ENCODE measurements at regions not wholly inside any gene's neighbourhood (a gene's known extent, or its start where the extent isn't known, plus 50 kb on each side); places are given as distances from the start of the nearest gene placed in this dataset.
A peak's percentile ranks its signal among the peaks of the same experiment; 100 is the strongest.

- no peak for DNase-seq
Observed at GRCh38 chr7:136057509-136057908, 80.3 kb upstream of the MTPN start.

GRCh38 chr7:136056651-136057231 lies 79.6 kb upstream of the MTPN start:
- DNase-seq = no peak

DNA sequence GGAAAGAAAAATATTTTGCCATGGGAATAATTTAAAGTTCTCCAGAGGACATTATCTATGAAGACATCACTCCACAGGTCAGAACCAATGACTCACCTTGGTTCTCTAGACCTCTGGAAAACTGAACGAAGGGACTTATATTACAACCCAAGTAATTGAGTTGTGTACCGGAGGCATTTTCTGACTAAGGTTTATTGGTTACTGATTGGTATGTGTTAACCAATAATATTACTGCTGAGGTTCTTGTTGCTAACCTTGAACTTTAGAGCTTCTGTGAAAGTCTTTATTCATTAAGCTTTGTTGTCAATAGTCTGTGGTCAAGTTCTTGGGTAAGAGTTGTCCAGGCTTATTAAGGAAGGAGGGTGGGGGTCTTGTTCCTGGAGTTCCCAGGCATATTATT lies 78.1 kb upstream of the MTPN start:
- DNase-seq = no peak

DNA sequence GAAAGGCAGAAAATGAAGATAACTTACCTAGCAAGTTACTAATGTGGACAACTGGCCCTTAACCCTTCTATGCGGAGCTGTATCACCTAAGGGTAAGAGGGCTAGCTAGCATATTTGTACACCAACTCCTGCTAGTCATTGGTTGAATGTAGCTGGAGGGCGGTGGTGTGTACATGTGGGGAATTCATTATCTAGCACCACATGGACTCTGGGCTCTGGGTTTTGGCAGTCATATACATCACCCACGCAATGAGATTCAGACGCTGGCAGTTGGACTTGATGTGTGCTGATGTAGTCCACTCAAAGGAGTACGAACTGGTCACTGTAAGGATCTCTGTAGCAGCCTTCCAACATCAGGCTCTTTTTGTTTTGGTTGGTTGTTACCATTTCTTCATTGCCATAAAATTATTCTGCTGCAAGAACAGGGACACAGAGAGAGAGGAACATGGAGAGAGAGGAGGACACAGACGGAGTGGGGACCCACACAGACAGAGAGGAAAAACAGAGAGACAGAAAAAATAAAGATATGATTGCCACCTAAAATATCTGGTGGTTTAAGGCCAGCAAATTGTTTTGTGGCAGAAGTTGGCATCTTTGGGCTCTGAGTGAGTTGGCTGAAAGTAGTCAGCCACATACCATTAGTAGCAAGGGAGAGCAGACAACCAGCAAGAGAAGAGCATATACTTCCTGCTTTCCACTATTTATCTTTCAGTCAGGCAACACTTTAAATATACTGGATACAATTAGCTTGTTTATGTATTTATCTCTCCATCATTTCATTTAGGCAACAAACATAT lies 76.7 kb upstream of the MTPN start:
- no peak for DNase-seq

- no peak for DNase-seq
Observed at GRCh38 chr7:136051203-136051928, 74.2 kb upstream of the MTPN start.

DNA sequence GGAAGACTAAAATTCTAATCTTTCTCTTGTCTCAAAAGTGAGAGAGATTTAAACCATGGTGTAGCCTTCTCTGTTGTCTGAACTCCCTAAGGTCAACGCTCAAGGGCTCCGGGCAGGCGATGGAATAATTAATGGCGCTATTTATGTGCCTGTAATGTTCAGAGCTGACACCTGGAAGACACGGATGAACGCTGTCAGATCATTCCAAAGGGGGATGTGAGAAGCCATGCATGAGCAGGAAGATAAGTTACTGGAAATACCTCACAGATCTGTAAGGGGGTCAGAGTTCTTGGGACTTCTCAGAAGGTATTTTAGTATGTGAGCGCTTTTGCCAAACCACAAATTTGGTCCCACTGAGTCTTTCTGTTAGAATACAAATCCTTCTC lies 73.3 kb upstream of the MTPN start:
- DNase-seq = no peak

DNA sequence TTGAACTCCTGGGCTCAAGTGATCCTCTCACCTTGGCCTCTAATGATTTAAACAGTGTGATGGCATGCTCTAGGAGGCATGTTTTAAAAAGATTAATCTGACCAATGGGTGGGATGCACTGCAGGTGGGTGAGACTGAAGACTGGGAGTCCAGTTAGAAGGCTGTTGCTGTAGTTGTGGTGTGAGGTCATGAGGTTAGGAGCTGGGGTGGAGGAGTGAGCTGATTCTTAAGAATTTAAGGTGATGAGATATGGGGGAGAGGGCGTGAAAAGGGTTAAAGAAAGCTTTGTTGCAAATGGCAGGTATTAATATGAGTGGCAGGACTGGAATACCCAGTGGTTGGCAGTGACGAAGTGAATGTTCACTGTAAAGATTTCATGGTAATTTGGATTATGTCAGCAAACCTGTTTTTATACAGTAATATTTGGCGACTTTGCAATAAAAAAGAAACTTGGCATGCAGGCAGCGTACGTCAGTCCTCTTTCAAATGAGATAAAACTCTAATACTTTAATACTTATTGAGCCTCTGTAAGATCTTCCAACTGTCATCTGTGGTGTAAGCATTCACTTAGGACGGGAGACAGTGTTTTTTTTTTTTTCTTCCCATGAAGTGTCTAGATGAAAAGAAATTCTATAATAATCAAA lies 72.8 kb upstream of the MTPN start:
- no peak for DNase-seq

- DNase-seq = no peak
Observed at GRCh38 chr7:136049117-136049516, 72.0 kb upstream of the MTPN start.

DNA sequence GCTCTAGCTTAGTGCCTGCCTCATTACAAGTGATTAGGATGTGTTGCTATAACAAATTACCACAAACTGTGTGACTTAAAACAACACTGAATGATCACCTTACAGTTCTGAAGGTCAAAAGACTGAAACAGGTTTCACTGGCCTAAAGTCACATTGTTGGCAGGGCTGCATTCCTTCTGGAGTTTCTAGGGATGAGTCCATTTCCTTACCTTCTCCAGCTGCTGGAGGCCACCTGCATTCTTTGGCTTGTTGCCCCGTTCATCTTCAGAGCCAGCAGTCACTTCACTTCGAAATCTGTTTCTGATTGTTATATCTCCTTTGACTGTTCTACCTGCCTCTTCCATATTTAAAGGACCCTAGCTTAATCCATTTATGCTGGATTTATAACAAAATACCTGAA lies 69.4 kb upstream of the MTPN start:
- no peak for DNase-seq

GRCh38 chr7:136045992-136046391 lies 68.8 kb upstream of the MTPN start:
- DNase-seq = no peak

GRCh38 chr7:136045181-136045580 lies 68.0 kb upstream of the MTPN start:
- no peak for DNase-seq

GRCh38 chr7:136039577-136040345 lies 62.6 kb upstream of the MTPN start:
- no peak for DNase-seq

- DNase-seq = no peak
Observed at GRCh38 chr7:136036336-136036735, 59.2 kb upstream of the MTPN start.

DNA sequence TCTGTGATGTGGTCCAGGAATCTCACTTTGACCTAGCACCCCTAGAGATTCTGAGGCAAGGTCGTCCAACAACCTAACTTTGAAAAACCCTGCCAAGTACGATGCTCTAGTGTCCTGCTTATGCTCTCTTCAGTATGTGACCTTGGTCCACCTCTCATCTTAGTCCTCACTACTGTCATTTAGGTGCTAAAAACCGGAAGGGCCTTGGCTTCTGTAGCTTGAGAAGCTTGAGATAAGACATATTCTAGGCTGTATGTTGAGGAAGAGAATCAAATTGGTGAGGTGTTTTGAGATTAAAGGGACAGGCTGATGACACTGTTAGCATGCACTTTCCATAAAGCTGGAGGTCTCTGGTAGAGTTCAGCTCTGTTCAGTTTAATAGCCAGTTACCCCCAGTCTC lies 57.0 kb upstream of the MTPN start:
- DNase-seq = no peak

GRCh38 chr7:136033413-136034031 lies 56.4 kb upstream of the MTPN start:
- DNase-seq = peak; percentile 3

DNA sequence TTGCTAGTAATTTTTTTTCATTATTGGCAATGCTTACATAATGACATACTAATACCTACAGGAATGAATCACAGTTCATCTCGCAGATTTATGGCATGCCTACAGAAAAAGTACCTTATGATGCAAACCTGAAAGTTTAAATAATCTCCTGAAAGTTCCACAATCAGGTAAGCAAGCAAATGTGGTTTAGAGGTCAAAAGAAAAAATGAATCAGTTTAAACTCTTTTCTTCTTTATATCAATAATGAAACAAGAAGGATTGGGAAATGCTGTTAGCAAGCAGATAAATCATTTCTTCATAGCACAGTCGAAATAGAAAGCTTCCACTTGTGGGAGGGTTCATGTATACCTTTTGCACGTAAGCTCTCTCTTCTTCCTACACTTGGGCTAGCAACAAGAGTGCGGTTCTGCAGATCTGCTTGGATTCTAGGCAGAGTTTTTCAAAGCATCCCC lies 53.7 kb upstream of the MTPN start:
- peak; percentile 16 for DNase-seq

DNA sequence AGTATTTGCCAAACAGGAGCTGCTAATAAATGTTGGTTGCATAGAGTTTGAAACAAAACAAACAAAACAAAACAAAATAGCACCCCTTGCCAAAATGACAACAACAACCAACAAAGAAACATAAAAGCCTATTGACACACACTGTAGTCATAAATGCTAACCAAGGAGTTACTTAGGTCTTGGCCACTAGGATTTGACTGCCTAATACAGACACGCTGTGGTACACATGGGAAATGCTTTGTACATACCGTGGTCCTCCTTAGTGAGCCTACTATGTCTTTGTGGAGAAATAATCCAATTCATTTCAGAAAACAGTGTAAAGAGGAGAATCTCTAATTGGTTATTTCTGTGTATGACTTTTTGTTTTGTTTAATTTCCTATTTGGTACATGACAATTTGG lies 53.2 kb upstream of the MTPN start:
- no peak for DNase-seq

DNA sequence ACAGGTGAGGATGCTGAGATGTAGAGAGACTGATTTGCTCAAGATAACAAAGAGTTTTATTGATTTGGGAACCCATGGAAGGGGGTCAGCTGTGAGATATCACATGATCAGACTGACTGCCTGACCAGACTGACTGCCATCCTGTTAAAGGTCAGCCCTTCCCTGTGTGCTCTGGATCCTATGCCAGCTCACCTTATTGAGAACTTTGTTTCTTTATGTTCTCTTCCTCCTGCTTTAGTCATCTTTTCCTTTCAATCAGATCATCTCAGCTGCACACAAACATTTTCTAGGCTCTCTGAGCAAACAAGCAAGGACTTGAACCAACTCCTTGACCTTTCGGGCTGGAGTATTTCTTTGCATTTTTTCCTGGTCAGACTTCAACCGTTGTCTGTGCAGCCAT lies 50.0 kb upstream of the MTPN start:
- no peak for DNase-seq

Data from stimulated activated CD4-positive, alpha-beta T cell treated with anti-CD3 and anti-CD28 coated beads, Interleukin-1b, Interleukin-23, amount 100 ng/mL, for 48 hours (primary cell).